Skeletal muscle cell (primary cell): ENCODE measurements at regions not wholly inside any gene's neighbourhood (a gene's known extent, or its start where the extent isn't known, plus 50 kb on each side); places are given as distances from the start of the nearest gene placed in this dataset.
A peak's percentile ranks its signal among the peaks of the same experiment; 100 is the strongest.
"Not testable (repeated sequence)": the region's sequence is repeated elsewhere in the genome, so short reads cannot be mapped to it uniquely, and the experiment has no call there.

ENCODE experiments used
- DNase-seq: peaks from one replicate; pipeline ENCODE4 v3.0.0-alpha.2; 2010; ENCODE audit warnings: low read depth
- H3K4me3 ChIP-seq: 2 replicates; pipeline ENCODE4 v1.5.1; 2011; ENCODE audit warnings: low read depth, mild to moderate bottlenecking, control low read depth, low read length, moderate library complexity

- no peak for DNase-seq
Observed at GRCh38 chr10:8325024-8325980, 270.8 kb downstream of the GATA3 start.

GRCh38 chr10:8326396-8327139 lies 272.1 kb downstream of the GATA3 start:
- DNase-seq, result no peak
- no peak overlapping the region for H3K4me3 ChIP-seq

More at GRCh38 chr10:8325024-8325980, 270.8 kb downstream of the GATA3 start:
- H3K4me3 ChIP-seq, result no peak overlapping the region

- H3K4me3 ChIP-seq, result no peak overlapping the region
- DNase-seq, result no peak
Observed at GRCh38 chr10:8327140-8327423, 272.6 kb downstream of the GATA3 start.

GRCh38 chr10:8331387-8331786 lies 276.9 kb downstream of the GATA3 start:
- H3K4me3 ChIP-seq, result no peak overlapping the region
- no peak for DNase-seq

GRCh38 chr10:8331896-8332729 lies 277.6 kb downstream of the GATA3 start:
- peak overlapping the region; percentile 17 for H3K4me3 ChIP-seq
- no peak for DNase-seq

- DNase-seq, result no peak
- H3K4me3 ChIP-seq, result peak overlapping the region; percentile 17
Observed at GRCh38 chr10:8332730-8333111, 278.2 kb downstream of the GATA3 start.

- no peak overlapping the region for H3K4me3 ChIP-seq
- DNase-seq, result no peak
Observed at GRCh38 chr10:8334631-8335030, 280.1 kb downstream of the GATA3 start.

- no peak overlapping the region for H3K4me3 ChIP-seq
- DNase-seq, result no peak
Observed at GRCh38 chr10:8336629-8337331, 282.3 kb downstream of the GATA3 start.

GRCh38 chr10:8337332-8337651 lies 282.8 kb downstream of the GATA3 start:
- no peak for DNase-seq
- no peak overlapping the region for H3K4me3 ChIP-seq

- H3K4me3 ChIP-seq, result no peak overlapping the region
- no peak for DNase-seq
Observed at GRCh38 chr10:8338177-8338766, 283.8 kb downstream of the GATA3 start.

- H3K4me3 ChIP-seq, result no peak overlapping the region
- no peak for DNase-seq
Observed at GRCh38 chr10:8344756-8345155, 290.3 kb downstream of the GATA3 start.

GRCh38 chr10:8346861-8347260 lies 292.4 kb downstream of the GATA3 start:
- no peak for DNase-seq
- H3K4me3 ChIP-seq, result no peak overlapping the region

- H3K4me3 ChIP-seq, DNase-seq: not testable (repeated sequence)
Observed at GRCh38 chr10:8347614-8348013, 293.1 kb downstream of the GATA3 start.

- DNase-seq, result no peak
- no peak overlapping the region for H3K4me3 ChIP-seq
Observed at GRCh38 chr10:8349610-8350249, 295.2 kb downstream of the GATA3 start.

- DNase-seq, result no peak
- no peak overlapping the region for H3K4me3 ChIP-seq
Observed at GRCh38 chr10:8350250-8350967, 295.9 kb downstream of the GATA3 start.

- no peak for DNase-seq
- H3K4me3 ChIP-seq, result no peak overlapping the region
Observed at GRCh38 chr10:8352171-8353075, 297.9 kb downstream of the GATA3 start.

GRCh38 chr10:8356283-8356682 lies 301.8 kb downstream of the GATA3 start:
- no peak for DNase-seq
- H3K4me3 ChIP-seq, result no peak overlapping the region
